GM18861 (cell line): ENCODE measurements at regions not wholly inside any gene's neighbourhood (a gene's known extent, or its start where the extent isn't known, plus 50 kb on each side); places are given as distances from the start of the nearest gene placed in this dataset.

ENCODE experiments used
- ATAC-seq: cut with Tn5 transposase; IDR thresholded peaks from one replicate; pipeline ENCODE4 v1.9.1; 2021; ENCODE audit not compliant: unreplicated experiment

- no peak for ATAC-seq
These were observed 140.5 kb upstream of the SRRM4 start for GRCh38 chr12:118840878-118841277.

- no peak for ATAC-seq
These were observed 139.8 kb upstream of the SRRM4 start for GRCh38 chr12:118841588-118841987.

- no peak for ATAC-seq
These were observed 138.5 kb upstream of the SRRM4 start for GRCh38 chr12:118842866-118843265.

- no peak for ATAC-seq
These were observed 134.9 kb upstream of the SRRM4 start for GRCh38 chr12:118846416-118846815.

DNA sequence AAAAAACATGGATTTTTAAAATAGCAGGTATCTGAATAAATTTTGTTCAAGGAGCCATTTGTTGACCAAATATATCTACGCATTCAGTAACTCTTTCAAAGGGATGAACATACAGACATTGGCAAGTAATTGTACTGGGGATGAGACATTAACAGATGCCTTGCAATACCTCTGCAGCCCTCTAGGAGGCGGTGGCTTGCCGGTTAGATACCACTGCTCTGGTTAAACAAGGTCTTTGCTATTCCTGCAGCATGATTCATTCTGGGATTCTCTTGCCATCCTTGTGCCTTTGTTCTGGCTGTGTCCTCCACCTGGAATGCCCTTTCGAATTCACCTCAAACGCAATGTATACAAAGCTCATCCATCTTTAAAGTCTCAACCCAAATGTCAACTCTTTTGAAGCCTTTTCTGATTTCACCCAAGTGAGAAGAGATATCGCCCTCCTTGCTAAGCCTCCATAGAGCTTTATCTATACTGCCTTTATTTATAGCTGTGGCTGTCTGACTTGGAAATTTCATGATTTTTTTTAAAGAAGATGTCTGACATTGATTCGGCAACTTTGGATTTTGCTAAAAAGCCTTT lies 131.0 kb upstream of the SRRM4 start:
- no peak for ATAC-seq

GRCh38 chr12:118851891-118852290 lies 129.4 kb upstream of the SRRM4 start:
- no peak for ATAC-seq

GRCh38 chr12:118853634-118854033 lies 127.7 kb upstream of the SRRM4 start:
- no peak for ATAC-seq

- ATAC-seq: no peak
These were observed 125.5 kb upstream of the SRRM4 start for GRCh38 chr12:118855858-118856257.

DNA sequence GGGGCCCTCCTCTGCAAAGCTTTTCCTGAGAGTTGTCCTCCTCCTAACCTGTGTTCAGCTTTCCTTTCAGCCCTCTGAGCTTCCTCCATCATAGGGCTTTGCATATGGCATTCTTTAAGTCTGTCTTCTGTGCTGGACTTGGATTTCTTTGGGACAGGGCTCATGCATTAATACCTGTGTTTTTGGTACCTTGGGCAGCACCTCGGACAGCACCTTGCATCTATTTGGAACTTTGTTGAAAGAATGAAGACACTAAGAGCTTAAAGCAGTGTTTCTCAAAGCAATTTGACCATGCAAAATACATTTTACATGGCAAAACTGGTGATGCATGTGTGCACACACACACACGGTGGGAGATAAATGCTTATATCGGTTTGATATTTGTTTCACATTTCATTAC lies 115.0 kb upstream of the SRRM4 start:
- no peak for ATAC-seq

- no peak for ATAC-seq
These were observed 110.8 kb upstream of the SRRM4 start for GRCh38 chr12:118870551-118870950.

- no peak for ATAC-seq
These were observed 106.4 kb upstream of the SRRM4 start for GRCh38 chr12:118874698-118875548.

DNA sequence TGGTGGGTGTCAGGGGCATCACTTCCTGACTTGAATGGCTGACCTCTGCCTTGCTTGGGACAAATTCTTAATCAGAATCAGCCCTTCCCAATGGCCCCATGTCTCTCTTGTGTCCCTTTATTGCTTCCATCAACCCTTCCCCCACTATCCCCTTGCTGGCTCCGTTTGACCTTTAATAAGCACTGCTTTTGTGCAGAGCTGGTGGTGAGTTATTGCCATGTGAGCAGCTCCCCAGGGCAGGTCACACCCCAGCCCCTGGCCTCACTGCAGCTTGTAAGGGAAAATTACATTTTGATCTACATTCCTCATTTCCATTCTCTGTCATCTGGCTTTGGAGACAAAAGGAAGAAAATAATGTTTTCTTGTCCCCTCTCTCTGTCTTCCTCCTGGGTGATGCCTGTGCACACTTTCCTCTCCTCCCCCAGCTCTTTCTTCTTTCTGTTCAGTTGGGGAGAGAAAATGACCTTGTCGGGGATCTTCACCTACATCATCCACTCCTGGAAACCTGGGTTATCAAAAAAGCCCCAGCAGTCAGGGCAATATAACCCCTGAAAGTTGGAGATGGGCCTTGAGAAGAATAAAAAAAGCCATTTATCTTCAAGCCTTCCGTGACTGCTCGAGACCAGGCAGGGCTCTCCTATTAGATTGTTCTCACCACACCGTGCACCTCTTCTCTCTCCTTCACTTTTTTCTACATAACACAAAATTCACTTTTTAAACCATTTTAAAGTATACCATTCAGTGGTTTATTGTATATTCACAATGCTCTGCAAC lies 100.4 kb upstream of the SRRM4 start:
- ATAC-seq: no peak

DNA sequence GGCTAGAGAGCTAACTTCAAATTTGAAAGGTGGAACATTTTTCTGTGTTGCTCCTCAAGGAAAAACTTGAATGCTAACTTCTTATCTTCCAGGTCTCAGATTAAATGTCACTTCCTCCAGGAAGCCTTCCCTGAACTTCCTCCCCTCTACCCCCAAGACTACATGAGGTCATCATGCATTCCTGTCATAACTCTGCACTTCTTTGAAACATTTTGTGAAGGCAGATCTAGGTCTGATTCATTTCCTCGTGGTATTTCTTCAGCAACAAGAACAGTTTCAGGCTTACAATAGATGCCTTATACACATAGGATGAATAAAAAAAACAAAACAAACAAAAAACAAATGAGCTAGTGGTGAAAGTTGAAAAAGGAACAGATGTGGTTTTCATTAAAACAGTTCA lies 97.1 kb upstream of the SRRM4 start:
- ATAC-seq: no peak

DNA sequence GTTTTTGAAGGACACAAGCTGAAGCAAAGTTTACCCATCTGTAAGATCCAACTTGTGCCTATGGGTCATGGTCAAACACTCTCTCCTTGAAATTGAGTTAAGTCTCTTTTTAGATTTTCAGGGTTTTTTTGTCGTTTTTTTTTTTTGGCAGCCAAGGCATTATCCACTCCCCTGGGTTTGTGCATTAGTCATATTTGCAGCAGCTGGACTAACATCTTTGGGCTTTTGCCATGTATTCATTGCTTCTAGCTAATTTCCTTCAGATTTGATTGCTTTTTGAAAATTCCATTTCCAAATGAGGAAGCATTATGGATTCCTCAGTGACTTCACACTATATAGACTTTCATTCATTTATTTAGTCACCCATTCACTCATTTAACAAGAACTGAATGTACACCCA lies 80.3 kb upstream of the SRRM4 start:
- ATAC-seq: no peak

DNA sequence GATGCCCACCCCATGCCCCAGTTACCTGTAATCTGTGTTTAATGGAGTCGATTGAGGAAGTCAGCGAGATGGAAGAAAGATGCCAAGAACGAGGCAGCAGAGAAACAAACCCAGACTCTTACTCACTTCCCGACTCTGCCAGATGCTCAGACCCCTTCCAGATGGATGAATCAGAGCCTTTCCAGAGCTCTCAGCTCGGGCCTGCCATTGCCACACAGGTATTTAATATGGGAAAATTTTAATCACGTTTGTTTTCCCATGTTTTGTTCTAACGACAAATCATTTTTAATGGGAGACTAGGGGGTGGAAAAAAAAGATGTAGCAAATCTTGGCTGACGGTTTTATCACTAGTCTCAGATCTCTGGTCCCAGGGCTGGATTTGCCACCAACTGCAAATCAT lies 72.5 kb upstream of the SRRM4 start:
- ATAC-seq: no peak

DNA sequence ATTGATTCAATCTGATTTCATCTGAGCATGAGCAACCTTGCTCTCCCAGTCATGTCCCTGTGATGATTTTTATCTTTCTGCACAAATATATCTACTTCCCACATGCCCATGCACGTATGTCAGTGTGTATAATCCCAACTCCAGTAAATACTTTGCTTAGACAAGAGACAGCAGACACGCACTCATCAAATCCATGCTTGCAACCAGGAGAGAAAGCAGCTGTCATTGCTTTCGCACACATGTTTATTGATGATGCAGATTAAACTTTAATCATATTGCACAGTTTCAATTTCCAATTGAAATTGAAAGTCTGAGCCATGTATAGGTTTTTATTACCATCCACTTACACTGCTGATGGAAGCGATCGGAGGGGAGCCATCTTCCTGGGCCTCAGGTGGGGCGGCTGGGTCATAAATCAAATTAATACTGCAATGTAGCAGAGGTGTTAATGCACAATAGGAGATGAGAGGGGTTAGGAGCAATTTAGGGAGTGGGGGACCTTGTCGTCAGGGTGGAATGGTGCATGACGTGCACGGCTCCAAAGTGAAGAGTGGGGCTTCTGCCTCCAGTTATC lies 68.6 kb upstream of the SRRM4 start:
- ATAC-seq: no peak

DNA sequence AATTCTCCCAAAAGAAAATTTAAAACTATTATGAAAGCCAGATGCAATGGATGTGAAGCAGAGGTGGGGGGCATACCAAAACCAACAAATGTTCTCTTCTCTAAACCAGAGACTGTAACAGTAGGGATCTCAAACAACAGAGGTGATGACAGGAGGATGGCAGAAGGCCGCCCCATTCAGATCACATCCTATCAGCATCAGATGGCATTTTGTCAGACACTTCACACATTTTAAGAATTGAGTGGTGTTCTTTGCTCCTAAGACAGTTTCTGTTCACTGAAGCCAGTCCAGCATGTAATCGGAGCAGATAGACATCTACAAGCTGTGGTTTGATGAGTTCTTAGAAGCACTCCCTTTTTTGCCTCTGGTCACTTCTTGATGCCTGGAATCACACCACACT lies 59.6 kb upstream of the SRRM4 start:
- ATAC-seq: no peak

DNA sequence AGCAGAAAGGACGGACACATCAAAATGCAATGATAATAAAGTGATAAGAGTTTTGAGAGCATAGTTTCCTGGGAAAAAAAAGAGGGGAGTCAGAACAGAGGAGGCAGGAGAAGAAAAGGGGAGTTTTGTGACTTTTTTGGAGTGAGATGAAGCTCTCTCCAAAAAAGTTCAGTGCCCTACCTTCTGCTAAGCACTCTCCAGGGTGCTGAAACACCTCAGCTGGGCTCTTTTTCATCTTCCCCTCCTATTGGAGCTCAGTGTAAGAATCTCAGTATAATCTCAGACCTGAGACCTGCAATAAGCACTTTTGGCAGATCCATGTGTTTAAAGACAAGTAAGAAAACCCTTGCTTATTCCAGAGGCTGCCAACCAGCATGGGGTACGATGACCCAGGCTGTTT lies 58.9 kb upstream of the SRRM4 start:
- no peak for ATAC-seq

GRCh38 chr12:118925407-118925806 lies 55.9 kb upstream of the SRRM4 start:
- ATAC-seq: no peak

DNA sequence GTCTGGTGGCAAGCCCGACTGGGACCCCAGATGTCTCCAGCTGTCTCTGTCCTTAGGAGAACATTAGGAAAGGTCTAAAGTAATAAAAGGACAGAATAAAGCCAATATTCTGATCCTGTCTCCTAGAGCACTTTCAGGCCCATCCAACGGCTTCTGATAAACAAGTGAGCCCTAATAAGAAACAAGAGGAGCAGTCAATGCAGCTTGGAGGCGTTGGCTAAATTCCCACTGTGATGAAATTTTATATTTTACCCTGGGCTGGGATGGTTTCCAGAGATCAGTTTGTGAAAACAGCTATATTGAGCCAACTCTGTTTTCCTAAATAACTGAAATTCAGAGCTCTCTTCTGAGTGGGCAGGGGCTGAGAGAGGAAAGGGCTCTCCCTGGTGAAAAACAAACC lies 55.5 kb upstream of the SRRM4 start:
- no peak for ATAC-seq
